Body of pancreas (tissue), 4 donors: ENCODE measurements at regions not wholly inside any gene's neighbourhood (a gene's known extent, or its start where the extent isn't known, plus 50 kb on each side); places are given as distances from the start of the nearest gene placed in this dataset.

Experiments used
- CTCF ChIP-seq, 7 experiments: fragments of 450-650 bp in 4 of 7; fragments of 200-600 bp in 3 of 7; sonication (generic) in 3 of 7; IDR thresholded peaks; one replicate each; pipeline ENCODE4 v1.5.1; 2016 to 2019; ENCODE audit warnings: antibody characterized with exemption in 7 of 7
- POLR2A ChIP-seq, 3 donors: fragments of 450-650 bp; IDR thresholded peaks; one replicate each; pipeline ENCODE4 v1.6.1; 2016; ENCODE audit warnings: antibody characterized with exemption in 3 of 3, mild to moderate bottlenecking in 2 of 3

- no peak for TF ChIP-seq CTCF (IDR thresholded peaks at IDR 0.05)
- no peak for TF ChIP-seq POLR2A (IDR thresholded peaks at IDR 0.05)
Measured at GRCh38 chr11:95404370-95404769, 173.4 kb upstream of the SESN3 start.
